ENCODE measurements at regions not wholly inside any gene's neighbourhood (a gene's known extent, or its start where the extent isn't known, plus 50 kb on each side); places are given as distances from the start of the nearest gene placed in this dataset.

DNA sequence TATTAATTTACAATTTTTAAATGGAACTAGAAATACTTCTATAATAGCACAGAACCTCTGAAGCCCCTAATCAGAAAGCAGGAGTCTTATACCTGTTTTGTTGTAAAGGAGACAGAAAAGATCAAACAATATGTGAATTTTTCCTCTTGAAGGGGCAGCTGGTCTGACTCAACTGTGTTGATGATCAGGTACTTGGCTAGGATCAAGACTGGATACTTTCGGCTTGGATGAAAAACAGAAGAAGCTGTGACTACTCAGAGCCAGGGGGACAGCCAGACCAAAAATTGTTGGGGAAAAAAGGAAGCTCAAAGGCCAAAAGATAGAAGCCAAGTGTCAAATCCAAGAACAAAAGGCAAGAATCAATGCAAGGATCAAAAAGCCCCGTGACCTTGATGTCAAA lies 195.6 kb downstream of the KCTD12 start:
- TF ChIP-seq, protein P1, sequence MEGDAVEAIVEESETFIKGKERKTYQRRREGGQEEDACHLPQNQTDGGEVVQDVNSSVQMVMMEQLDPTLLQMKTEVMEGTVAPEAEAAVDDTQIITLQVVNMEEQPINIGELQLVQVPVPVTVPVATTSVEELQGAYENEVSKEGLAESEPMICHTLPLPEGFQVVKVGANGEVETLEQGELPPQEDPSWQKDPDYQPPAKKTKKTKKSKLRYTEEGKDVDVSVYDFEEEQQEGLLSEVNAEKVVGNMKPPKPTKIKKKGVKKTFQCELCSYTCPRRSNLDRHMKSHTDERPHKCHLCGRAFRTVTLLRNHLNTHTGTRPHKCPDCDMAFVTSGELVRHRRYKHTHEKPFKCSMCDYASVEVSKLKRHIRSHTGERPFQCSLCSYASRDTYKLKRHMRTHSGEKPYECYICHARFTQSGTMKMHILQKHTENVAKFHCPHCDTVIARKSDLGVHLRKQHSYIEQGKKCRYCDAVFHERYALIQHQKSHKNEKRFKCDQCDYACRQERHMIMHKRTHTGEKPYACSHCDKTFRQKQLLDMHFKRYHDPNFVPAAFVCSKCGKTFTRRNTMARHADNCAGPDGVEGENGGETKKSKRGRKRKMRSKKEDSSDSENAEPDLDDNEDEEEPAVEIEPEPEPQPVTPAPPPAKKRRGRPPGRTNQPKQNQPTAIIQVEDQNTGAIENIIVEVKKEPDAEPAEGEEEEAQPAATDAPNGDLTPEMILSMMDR (IDR thresholded peaks at IDR 0.05; ENCODE audit: low read depth, low read length) = no peak
- no peak for TF ChIP-seq EZH2phosphoT487 (IDR thresholded peaks at IDR 0.05; ENCODE audit: low read depth)
